HUES48 (cell line): ENCODE measurements at regions not wholly inside any gene's neighbourhood (a gene's known extent, or its start where the extent isn't known, plus 50 kb on each side); places are given as distances from the start of the nearest gene placed in this dataset.
"Not testable (repeated sequence)": the region's sequence is repeated elsewhere in the genome, so short reads cannot be mapped to it uniquely, and the experiment has no call there.

Source experiments
- H3K27ac ChIP-seq: one replicate; pipeline ENCODE4 v1.7.0; 2013; ENCODE audit warnings: low read depth, low read length, inconsistent platforms
- H3K27me3 ChIP-seq: 2 replicates; pipeline ENCODE4 v1.6.1; 2013; ENCODE audit warnings: mild to moderate bottlenecking, low read length; ENCODE audit not compliant: control insufficient read depth, insufficient read depth
- H3K36me3 ChIP-seq: 2 replicates; pipeline ENCODE4 v1.6.1; 2013; ENCODE audit warnings: low read length; ENCODE audit not compliant: control insufficient read depth, insufficient read depth
- H3K4me1 ChIP-seq: 2 replicates; pipeline ENCODE4 v1.6.1; 2013; ENCODE audit warnings: mild to moderate bottlenecking, low read length; ENCODE audit not compliant: control insufficient read depth, insufficient read depth
- H3K4me3 ChIP-seq: 2 replicates; pipeline ENCODE4 v1.5.1; 2013; ENCODE audit warnings: mild to moderate bottlenecking, low read depth, low read length
- H3K9ac ChIP-seq: 2 replicates; pipeline ENCODE4 v1.6.1; 2013; ENCODE audit warnings: mild to moderate bottlenecking, low read depth, low read length, moderate library complexity
- H3K9me3 ChIP-seq: 2 replicates; pipeline ENCODE4 v1.6.1; 2013; ENCODE audit warnings: low read length; ENCODE audit not compliant: control insufficient read depth, insufficient read depth

DNA sequence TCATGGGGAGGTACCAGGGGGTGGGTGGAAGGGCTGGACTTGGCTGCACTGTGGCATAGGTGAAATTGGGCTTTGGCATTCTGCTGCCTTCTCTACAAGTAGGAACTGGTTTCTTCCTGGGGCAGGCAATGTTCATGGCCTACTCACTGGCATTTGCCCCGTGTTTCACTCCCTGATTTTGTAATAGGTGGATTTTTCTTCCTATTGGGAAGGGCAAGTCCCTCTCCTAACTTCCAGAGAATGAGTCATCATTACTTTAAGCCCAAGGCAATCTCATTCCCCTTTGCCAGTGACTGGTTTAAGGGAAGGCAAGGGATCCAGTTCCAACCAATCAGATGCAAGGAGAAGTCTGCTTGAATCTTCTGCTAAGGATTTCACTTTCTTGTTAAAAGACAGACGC, 67.9 kb upstream of the ANKRD55 start:
- Histone ChIP-seq H3K9me3 (peaks cover 2% of the 10 kb centered on the region; the same call in 1 of the 2 replicates), H3K4me1 (no peaks in the 10 kb centered on the region), H3K27me3 (no peaks in the 10 kb centered on the region), H3K36me3 (no peaks in the 10 kb centered on the region), H3K4me3 (no peak overlapping the region), H3K9ac (no peak overlapping the region), H3K27ac (no peak overlapping the region)

GRCh38 chr5:56299212-56299611, 66.1 kb upstream of the ANKRD55 start:
- Histone ChIP-seq H3K9ac (no peak overlapping the region), H3K36me3 (no peaks in the 10 kb centered on the region), H3K27ac (no peak overlapping the region), H3K27me3 (no peaks in the 10 kb centered on the region), H3K9me3 (no peaks in the 10 kb centered on the region), H3K4me3 (no peak overlapping the region), H3K4me1 (no peaks in the 10 kb centered on the region)

DNA sequence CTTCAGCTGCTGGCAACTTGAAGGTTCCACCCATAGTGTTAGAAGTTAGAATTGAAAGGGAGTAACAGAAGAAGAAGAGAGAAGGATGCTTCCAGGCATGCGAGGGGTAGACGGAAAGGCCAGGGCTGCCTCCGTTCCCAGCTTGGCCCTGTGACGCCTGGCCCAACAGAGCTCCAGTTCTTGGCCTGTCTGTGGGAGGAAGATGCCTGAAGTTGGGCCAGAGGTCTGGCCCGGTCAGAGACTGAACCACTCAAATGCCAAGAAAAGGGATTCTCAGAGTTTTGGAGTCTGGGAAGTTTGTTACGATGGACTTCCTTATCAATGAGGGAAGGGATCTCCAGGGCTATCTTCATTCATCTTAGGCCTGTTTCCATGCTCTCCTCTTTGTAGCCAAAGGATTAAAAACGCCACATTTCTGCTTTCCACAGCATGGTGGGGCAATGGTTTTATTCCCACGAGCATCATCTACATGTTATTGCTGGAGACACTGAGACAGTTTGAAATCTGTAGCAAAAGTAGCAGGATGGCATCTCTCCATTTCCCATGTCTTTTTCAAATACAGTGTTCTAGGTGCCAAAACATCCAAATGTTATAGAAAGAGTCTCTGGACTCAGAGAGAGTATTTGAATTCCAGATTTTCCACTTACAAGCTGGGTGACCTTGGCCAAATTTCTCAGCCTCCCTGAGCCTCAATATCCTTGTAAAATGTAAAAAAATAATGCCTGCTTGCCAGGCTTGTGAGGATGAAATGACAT, 65.4 kb upstream of the ANKRD55 start:
- H3K4me1 ChIP-seq: no peaks in the 10 kb centered on the region
- H3K27me3 ChIP-seq: no peaks in the 10 kb centered on the region
- H3K4me3 ChIP-seq: no peak overlapping the region
- no peak overlapping the region for H3K27ac ChIP-seq
- no peaks in the 10 kb centered on the region for H3K9me3 ChIP-seq
- no peaks in the 10 kb centered on the region for H3K36me3 ChIP-seq
- H3K9ac ChIP-seq: no peak overlapping the region

DNA sequence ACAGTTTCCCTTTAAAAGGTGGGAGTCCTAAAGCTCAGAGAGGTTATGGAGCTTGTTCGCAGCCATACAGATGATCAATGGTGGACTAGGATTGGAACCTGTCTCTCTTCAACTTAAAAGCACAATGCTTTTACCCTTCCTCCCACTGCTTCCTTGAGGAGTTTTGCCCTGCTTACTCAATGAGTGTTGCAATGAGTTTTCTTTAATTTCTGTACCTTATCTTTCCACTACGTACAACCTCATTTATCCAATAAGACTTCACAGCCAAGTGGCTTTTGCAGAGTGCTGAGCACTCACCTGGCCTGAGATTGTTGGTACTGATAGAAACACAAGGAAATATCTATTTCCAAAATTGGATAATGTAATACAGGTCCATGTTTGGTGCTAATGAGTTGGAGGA, 64.7 kb upstream of the ANKRD55 start:
- no peaks in the 10 kb centered on the region for H3K9me3 ChIP-seq
- no peaks in the 10 kb centered on the region for H3K36me3 ChIP-seq
- H3K9ac ChIP-seq: no peak overlapping the region
- no peaks in the 10 kb centered on the region for H3K4me1 ChIP-seq
- no peaks in the 10 kb centered on the region for H3K27me3 ChIP-seq
- H3K27ac ChIP-seq: no peak overlapping the region
- no peak overlapping the region for H3K4me3 ChIP-seq

DNA sequence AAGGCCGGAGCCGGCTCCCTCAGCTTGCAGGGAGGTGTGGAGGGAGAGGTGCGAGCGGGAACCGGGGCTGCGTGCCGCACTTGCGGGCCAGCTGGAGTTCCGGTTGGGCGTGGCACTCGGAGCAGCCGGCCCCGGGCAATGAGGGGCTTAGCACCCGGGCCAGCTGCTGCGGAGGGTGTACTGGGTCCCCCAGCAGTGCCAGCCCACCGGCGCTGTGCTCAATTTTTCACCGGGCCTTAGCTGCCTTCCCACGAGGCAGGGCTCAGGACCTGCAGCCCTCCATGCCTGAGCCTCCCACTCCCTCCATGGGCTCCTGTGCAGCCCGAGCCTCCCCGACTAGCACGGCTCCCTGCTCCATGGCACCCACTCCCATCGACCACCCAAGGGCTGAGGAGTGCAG, 62.2 kb upstream of the ANKRD55 start:
- H3K4me3 ChIP-seq, H3K27ac ChIP-seq, H3K27me3 ChIP-seq, H3K36me3 ChIP-seq, H3K4me1 ChIP-seq, H3K9me3 ChIP-seq, H3K9ac ChIP-seq: not testable (repeated sequence)

GRCh38 chr5:56294354-56294753, 61.2 kb upstream of the ANKRD55 start:
- H3K4me3 ChIP-seq: no peak overlapping the region
- no peak overlapping the region for H3K9ac ChIP-seq
- no peaks in the 10 kb centered on the region for H3K9me3 ChIP-seq
- no peak overlapping the region for H3K27ac ChIP-seq
- no peaks in the 10 kb centered on the region for H3K27me3 ChIP-seq
- H3K4me1 ChIP-seq: peaks cover 3% of the 10 kb centered on the region; the same call in 1 of the 2 replicates
- H3K36me3 ChIP-seq: no peaks in the 10 kb centered on the region

GRCh38 chr5:56292874-56293273, 59.7 kb upstream of the ANKRD55 start:
- H3K9me3 ChIP-seq, H3K27ac ChIP-seq, H3K4me3 ChIP-seq, H3K27me3 ChIP-seq, H3K36me3 ChIP-seq, H3K9ac ChIP-seq: not testable (repeated sequence)
- H3K4me1 ChIP-seq: peaks cover 12% of the 10 kb centered on the region

GRCh38 chr5:56291661-56292374, 58.7 kb upstream of the ANKRD55 start:
- H3K36me3 ChIP-seq: no peaks in the 10 kb centered on the region

DNA sequence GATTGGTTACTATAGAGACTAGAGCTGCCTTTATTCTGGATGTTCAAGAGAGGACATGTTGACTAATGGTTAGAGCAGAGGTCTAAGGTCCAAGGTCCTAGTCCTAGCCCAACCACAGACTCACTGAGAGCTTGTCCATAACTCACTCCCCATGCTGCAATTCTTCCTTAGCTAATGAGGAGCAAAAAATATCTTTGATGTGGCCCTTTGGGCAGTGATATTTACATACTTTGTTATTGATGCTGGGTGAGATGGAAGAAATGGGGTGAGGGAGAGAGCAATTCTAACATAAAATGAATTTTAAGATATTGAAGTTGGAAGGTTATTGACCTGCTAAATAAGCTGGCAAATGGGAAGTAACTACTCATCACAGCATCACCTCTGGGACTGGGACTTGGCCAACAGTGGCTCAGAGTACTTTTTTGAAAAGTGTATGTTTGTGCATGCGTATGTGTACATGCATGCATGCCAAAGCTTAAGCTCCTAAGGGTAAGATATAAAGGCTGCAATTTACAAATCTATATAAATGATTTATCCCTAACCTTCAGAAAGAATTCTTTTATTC, 58.0 kb upstream of the ANKRD55 start:
- peaks cover 12% of the 10 kb centered on the region for H3K4me1 ChIP-seq
- H3K9ac ChIP-seq: no peak overlapping the region
- no peak overlapping the region for H3K27ac ChIP-seq

More at GRCh38 chr5:56291661-56292374, 58.7 kb upstream of the ANKRD55 start:
- H3K9ac ChIP-seq: no peak overlapping the region
- H3K9me3 ChIP-seq: no peaks in the 10 kb centered on the region
- H3K27me3 ChIP-seq: no peaks in the 10 kb centered on the region
- no peak overlapping the region for H3K4me3 ChIP-seq
- peaks cover 12% of the 10 kb centered on the region for H3K4me1 ChIP-seq
- H3K27ac ChIP-seq: no peak overlapping the region

GRCh38 chr5:56290378-56291078, 57.4 kb upstream of the ANKRD55 start:
- Histone ChIP-seq H3K9ac (no peak overlapping the region), H3K4me1 (peaks cover 12% of the 10 kb centered on the region), H3K36me3 (no peaks in the 10 kb centered on the region), H3K27me3 (no peaks in the 10 kb centered on the region), H3K4me3 (no peak overlapping the region), H3K27ac (no peak overlapping the region), H3K9me3 (no peaks in the 10 kb centered on the region)

More for the DNA sequence above, 58.0 kb upstream of the ANKRD55 start:
- H3K27me3 ChIP-seq: no peaks in the 10 kb centered on the region
- H3K36me3 ChIP-seq: no peaks in the 10 kb centered on the region
- H3K9me3 ChIP-seq: no peaks in the 10 kb centered on the region
- H3K4me3 ChIP-seq: no peak overlapping the region

- H3K4me3 ChIP-seq: no peak overlapping the region
- H3K27ac ChIP-seq: no peak overlapping the region
- H3K4me1 ChIP-seq: peaks cover 12% of the 10 kb centered on the region
- no peaks in the 10 kb centered on the region for H3K36me3 ChIP-seq
- no peak overlapping the region for H3K9ac ChIP-seq
- H3K27me3 ChIP-seq: no peaks in the 10 kb centered on the region
- H3K9me3 ChIP-seq: no peaks in the 10 kb centered on the region
Measured at GRCh38 chr5:56289602-56289987, 56.5 kb upstream of the ANKRD55 start.
